Prostate gland (tissue), 2 donors: ENCODE measurements at regions not wholly inside any gene's neighbourhood (a gene's known extent, or its start where the extent isn't known, plus 50 kb on each side); places are given as distances from the start of the nearest gene placed in this dataset.
"Not testable (repeated sequence)": the region's sequence is repeated elsewhere in the genome, so short reads cannot be mapped to it uniquely, and the experiment has no call there.

ENCODE experiments used
- DNase-seq: peaks from one replicate; pipeline ENCODE4 v3.0.0-alpha.2; 2019; ENCODE audit warnings: low spot score
- H3K27ac ChIP-seq, 2 donors: fragments of 200-600 bp; sonication (generic); 2 replicates each; pipeline ENCODE4 v1.5.1; 2017 to 2019
- H3K27me3 ChIP-seq: fragments of 200-600 bp; sonication (generic); replicated peaks from 2 replicates; pipeline ENCODE4 v1.5.1; 2019; ENCODE audit not compliant: insufficient read depth
- H3K36me3 ChIP-seq, 2 donors: fragments of 200-600 bp; sonication (generic); 1 replicate in 1 of 2; 2 replicates in 1 of 2; pipeline versions ENCODE4 v1.5.1 to v1.8.1; 2017 to 2019
- H3K4me1 ChIP-seq: fragments of 200-600 bp; sonication (generic); replicated peaks from 2 replicates; pipeline ENCODE4 v1.5.1; 2019
- H3K4me3 ChIP-seq, 2 donors: fragments of 200-600 bp; sonication (generic); 2 replicates each; pipeline ENCODE4 v1.5.1; 2017 to 2019
- H3K9me3 ChIP-seq: fragments of 200-600 bp; sonication (generic); 2 replicates; pipeline ENCODE4 v1.5.1; 2017
- POLR2A ChIP-seq: fragments of 450-650 bp; IDR thresholded peaks from one replicate; pipeline ENCODE4 v1.6.1; 2016; ENCODE audit warnings: antibody characterized with exemption, mild to moderate bottlenecking
- POLR2AphosphoS5 ChIP-seq: sonication (generic); formaldehyde crosslinking; IDR thresholded peaks from one replicate; pipeline ENCODE4 v1.6.1; 2017; ENCODE audit warnings: antibody characterized with exemption
- WGBS: methylation state at CpG from one replicate; pipeline ENCODE4 v1.1.5; 2018; 5-methylcytosine and 5-hydroxymethylcytosine counted together
- intact Hi-C: fragments of 100-400 bp; cut with DNase I; formaldehyde crosslinking; loops from one replicate; pipeline ENCODE4 v1.14.2; 2022
- TF ChIP-seq, protein P1 (sequence below), 4 experiments: fragments of 200-600 bp in 2 of 4; fragments of 450-650 bp in 2 of 4; sonication (generic) in 2 of 4; IDR thresholded peaks; 1 replicate in 3 of 4; 2 replicates in 1 of 4; pipeline ENCODE4 v1.5.1; 2016 to 2019; ENCODE audit warnings: antibody characterized with exemption in 4 of 4, mild to moderate bottlenecking in 2 of 4, moderate library complexity in 2 of 4

GRCh38 chr9:97124256-97124655 lies 85.3 kb upstream of the CTSV start:
- H3K27ac ChIP-seq: no peak overlapping the region
- DNase-seq: no peak
- intact Hi-C loops: no loop called here
- H3K4me3 ChIP-seq: no peak overlapping the region
- no peaks in the 10 kb centered on the region for H3K9me3 ChIP-seq
- 71% methylated on average over 4 of the region's 4 CpGs for WGBS
- no peaks in the 10 kb centered on the region for H3K27me3 ChIP-seq
- no peaks in the 10 kb centered on the region for H3K36me3 ChIP-seq
- no peaks in the 10 kb centered on the region for H3K4me1 ChIP-seq
- TF ChIP-seq, protein P1, sequence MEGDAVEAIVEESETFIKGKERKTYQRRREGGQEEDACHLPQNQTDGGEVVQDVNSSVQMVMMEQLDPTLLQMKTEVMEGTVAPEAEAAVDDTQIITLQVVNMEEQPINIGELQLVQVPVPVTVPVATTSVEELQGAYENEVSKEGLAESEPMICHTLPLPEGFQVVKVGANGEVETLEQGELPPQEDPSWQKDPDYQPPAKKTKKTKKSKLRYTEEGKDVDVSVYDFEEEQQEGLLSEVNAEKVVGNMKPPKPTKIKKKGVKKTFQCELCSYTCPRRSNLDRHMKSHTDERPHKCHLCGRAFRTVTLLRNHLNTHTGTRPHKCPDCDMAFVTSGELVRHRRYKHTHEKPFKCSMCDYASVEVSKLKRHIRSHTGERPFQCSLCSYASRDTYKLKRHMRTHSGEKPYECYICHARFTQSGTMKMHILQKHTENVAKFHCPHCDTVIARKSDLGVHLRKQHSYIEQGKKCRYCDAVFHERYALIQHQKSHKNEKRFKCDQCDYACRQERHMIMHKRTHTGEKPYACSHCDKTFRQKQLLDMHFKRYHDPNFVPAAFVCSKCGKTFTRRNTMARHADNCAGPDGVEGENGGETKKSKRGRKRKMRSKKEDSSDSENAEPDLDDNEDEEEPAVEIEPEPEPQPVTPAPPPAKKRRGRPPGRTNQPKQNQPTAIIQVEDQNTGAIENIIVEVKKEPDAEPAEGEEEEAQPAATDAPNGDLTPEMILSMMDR (IDR thresholded peaks at IDR 0.05): no peak
- TF ChIP-seq POLR2AphosphoS5 (no peak), POLR2A (no peak)

GRCh38 chr9:97110696-97111095 lies 71.8 kb upstream of the CTSV start:
- intact Hi-C loops: no loop called here
- no peak for DNase-seq
- Histone ChIP-seq H3K27me3 (no peaks in the 10 kb centered on the region), H3K36me3 (no peaks in the 10 kb centered on the region), H3K9me3 (no peaks in the 10 kb centered on the region), H3K4me1 (no peaks in the 10 kb centered on the region), H3K4me3 (no peak overlapping the region), H3K27ac (no peak overlapping the region)
- TF ChIP-seq POLR2AphosphoS5 (no peak), POLR2A (no peak)
- TF ChIP-seq, protein P1 (IDR thresholded peaks at IDR 0.05): no peak
- 88% methylated on average over 2 of the region's 2 CpGs for WGBS

DNA sequence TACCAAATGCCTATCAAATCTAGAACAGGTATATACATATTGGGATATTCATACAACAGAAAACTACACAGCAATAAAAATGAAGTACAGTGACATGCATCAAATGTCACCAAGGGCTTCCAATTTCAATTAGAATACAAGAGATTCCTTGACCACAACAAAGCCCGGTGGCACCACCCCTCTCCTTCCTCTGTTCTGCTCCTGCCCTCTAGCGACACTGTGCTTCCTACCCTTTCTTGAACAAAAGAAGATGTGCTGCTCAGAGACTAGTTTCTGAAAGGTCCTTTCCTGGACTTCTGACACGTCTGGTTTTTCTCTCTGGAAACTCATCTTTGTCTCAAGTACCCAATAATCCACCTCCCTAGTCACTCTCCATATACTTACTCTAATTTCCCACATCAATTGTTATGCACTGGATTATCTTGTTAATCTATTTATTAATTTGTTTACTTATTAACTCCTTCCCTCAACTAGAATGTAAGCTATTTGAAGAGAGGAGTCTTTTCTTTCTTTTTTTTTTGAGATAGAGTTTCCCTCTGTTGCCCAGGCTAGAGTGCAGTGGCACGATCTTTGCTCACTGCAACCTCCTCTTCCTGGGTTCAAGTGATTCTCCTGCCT lies 70.4 kb upstream of the CTSV start:
- no peaks in the 10 kb centered on the region for H3K27me3 ChIP-seq
- TF ChIP-seq, protein P1 (IDR thresholded peaks at IDR 0.05): peak in 3 of 4 experiments; percentile 24 to 50 (median 36)
- TF ChIP-seq POLR2AphosphoS5 (peak; percentile 4), POLR2A (no peak)
- H3K4me1 ChIP-seq: no peaks in the 10 kb centered on the region
- intact Hi-C loops: no loop called here
- no peak overlapping the region for H3K27ac ChIP-seq
- H3K9me3 ChIP-seq: no peaks in the 10 kb centered on the region
- H3K4me3 ChIP-seq: no peak overlapping the region
- H3K36me3 ChIP-seq: no peaks in the 10 kb centered on the region
- 32% methylated on average over 4 of the region's 4 CpGs for WGBS
- peak; percentile 37 for DNase-seq

- H3K27ac ChIP-seq, H3K4me3 ChIP-seq, H3K27me3 ChIP-seq, DNase-seq, H3K36me3 ChIP-seq, intact Hi-C loops, H3K4me1 ChIP-seq, H3K9me3 ChIP-seq: not testable (repeated sequence)
- 53% methylated on average over 2 of the region's 2 CpGs for WGBS
These were observed 66.3 kb upstream of the CTSV start for GRCh38 chr9:97105220-97105619.

DNA sequence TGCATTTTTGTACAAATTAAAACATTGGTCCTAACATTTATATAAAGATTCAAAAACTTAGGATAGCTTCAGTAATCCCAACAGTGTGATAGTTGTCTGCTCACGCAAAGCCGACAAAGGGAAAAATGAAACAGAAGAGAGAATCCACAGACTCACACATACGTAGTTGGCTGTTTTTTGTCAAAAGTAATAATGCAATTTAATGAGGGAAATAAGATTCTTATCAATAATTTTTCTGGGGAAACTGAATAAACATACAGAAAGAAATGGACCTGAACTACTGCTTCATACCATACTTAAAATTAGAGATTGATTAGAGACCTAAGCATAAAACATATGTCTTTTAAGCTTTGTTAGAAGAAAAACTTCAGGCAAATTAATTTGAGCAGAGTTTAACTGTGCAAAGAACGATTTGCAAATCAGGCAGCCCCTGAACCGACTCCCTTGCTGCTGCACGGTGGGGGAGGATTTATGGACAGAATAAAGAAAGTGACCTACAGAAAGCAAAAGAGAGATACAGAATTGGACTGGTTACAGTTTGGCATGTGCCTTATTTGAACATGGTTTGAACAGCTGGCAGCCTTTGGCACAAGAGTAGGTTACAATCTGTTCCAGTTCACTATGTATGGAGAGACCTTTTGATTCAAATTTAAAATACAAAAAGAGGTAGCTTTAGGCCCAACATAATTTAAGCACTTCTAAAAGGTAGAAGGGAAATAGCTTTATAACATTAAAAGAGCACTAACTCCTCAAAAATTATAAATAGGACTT lies 64.9 kb upstream of the CTSV start:
- WGBS: 49% methylated on average over 6 of the region's 6 CpGs
- DNase-seq, H3K4me1 ChIP-seq, H3K4me3 ChIP-seq, H3K27me3 ChIP-seq, H3K36me3 ChIP-seq, H3K9me3 ChIP-seq, intact Hi-C loops, H3K27ac ChIP-seq: not testable (repeated sequence)

GRCh38 chr9:97099540-97099939 lies 60.6 kb upstream of the CTSV start:
- H3K9me3 ChIP-seq, DNase-seq, H3K4me3 ChIP-seq, H3K27ac ChIP-seq, H3K36me3 ChIP-seq, H3K4me1 ChIP-seq, H3K27me3 ChIP-seq, intact Hi-C loops: not testable (repeated sequence)
- WGBS: 72% methylated on average over 2 of the region's 2 CpGs
